ENCODE measurements at regions not wholly inside any gene's neighbourhood (a gene's known extent, or its start where the extent isn't known, plus 50 kb on each side); places are given as distances from the start of the nearest gene placed in this dataset.

DNA sequence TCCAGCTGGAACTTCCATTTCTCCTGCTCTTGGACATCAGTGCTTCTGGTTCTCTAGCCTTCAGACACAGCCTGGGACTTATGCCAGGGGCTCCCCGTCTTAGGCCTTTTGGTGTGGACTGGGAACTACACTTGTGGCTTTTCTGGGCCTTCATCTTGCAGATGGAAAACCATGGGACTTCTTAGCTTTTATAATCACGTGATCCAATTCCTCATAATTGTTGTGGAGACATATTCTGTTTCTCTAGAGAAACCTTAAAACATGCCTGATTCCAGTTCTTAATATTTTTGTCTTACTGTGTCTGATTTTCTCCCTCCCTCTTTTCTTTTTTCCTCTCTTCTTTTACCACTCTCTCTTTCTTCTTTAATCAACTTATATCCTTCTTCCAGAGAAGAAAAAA, 224.2 kb upstream of the FOXP2 start:
- no peak overlapping the region for H3K4me3 ChIP-seq (ENCODE audit: low read depth, low read length)
- DNase-seq (ENCODE audit: low read depth), result no peak
- TF ChIP-seq, protein P1, sequence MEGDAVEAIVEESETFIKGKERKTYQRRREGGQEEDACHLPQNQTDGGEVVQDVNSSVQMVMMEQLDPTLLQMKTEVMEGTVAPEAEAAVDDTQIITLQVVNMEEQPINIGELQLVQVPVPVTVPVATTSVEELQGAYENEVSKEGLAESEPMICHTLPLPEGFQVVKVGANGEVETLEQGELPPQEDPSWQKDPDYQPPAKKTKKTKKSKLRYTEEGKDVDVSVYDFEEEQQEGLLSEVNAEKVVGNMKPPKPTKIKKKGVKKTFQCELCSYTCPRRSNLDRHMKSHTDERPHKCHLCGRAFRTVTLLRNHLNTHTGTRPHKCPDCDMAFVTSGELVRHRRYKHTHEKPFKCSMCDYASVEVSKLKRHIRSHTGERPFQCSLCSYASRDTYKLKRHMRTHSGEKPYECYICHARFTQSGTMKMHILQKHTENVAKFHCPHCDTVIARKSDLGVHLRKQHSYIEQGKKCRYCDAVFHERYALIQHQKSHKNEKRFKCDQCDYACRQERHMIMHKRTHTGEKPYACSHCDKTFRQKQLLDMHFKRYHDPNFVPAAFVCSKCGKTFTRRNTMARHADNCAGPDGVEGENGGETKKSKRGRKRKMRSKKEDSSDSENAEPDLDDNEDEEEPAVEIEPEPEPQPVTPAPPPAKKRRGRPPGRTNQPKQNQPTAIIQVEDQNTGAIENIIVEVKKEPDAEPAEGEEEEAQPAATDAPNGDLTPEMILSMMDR (IDR thresholded peaks at IDR 0.05; ENCODE audit: insufficient read depth, low read depth, low read length), result no peak

DNA sequence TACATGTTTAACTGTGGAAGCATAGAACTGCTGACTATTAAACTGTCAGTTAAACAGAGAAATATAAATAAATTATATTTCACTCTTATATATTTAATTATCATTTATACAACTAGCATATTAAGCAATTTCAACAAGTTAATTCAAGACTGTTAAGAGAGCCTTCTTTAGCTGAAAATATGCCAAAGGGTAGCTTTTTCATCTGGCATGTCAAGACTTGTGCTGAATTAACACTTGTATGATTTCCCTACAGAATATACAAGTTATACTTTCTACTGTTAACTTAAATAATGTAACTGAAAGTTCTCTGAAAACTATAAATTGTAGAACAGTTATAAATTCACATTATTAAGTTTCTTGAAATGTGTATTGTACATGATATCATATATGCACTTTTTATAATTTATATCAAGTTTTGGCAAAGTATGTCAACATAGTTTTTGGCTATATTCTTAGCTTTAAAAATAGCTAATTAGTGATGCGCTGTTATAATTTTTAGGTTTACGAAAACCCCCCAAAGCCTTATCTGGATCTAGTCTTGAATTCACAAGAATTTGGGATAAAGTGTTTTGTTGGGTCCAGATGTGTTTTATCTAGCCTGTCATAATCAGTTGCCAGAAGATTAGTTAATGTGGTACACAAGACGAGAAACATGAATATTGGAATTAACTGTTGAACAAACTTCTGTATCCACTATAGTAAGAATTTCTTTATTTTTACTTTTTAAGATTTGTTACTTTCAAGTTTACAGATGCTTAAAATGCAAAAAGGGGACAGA, 231.1 kb upstream of the FOXP2 start:
- TF ChIP-seq, protein P1 (IDR thresholded peaks at IDR 0.05; ENCODE audit: insufficient read depth, low read depth, low read length), result no peak
- DNase-seq (ENCODE audit: low read depth), result no peak

DNA sequence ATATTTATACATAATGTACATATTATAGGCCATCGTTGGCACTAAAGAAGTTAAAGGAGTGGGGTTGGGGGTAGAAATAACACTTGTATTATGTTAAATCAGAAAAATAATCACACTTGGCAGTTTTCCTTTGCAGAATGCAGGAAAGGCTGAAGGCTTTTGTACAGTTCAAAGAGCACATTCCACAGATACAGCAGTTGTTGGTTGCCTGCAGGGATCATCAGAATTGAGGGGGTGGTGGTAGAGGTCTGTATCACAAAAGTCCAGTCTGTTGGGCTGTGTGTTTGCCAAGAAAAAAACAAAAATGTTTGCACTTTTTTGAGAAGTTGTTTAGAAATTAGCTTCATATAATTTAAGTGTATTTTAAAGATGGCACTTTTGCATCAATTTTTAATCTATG, 231.8 kb upstream of the FOXP2 start:
- TF ChIP-seq, protein P1 (IDR thresholded peaks at IDR 0.05; ENCODE audit: insufficient read depth, low read depth, low read length), result no peak
- no peak for DNase-seq (ENCODE audit: low read depth)
- no peak overlapping the region for H3K4me3 ChIP-seq (ENCODE audit: low read depth, low read length)

More for the DNA sequence above, 231.1 kb upstream of the FOXP2 start:
- H3K4me3 ChIP-seq (ENCODE audit: low read depth, low read length), result no peak overlapping the region

DNA sequence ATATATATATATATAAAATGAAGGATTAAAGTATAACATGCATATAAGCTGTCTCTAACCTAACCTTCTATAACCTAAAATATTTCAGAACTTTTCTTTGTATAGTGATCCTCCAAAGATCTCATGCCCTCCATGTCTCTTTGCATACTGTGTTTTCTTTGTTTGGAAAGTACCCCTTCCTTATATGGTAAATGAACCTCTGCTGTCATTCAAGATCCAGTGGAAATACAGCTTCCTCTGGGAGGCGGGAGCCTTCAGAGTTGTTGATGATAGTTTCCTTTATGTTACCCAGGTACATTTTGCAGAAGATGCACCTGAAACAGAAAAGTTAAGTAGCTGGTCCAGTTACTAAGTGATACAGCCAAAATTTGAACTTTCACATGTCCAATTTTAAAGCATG, 233.3 kb upstream of the FOXP2 start:
- TF ChIP-seq, protein P1 (IDR thresholded peaks at IDR 0.05; ENCODE audit: insufficient read depth, low read depth, low read length), result no peak
- no peak overlapping the region for H3K4me3 ChIP-seq (ENCODE audit: low read depth, low read length)
- DNase-seq (ENCODE audit: low read depth), result no peak

DNA sequence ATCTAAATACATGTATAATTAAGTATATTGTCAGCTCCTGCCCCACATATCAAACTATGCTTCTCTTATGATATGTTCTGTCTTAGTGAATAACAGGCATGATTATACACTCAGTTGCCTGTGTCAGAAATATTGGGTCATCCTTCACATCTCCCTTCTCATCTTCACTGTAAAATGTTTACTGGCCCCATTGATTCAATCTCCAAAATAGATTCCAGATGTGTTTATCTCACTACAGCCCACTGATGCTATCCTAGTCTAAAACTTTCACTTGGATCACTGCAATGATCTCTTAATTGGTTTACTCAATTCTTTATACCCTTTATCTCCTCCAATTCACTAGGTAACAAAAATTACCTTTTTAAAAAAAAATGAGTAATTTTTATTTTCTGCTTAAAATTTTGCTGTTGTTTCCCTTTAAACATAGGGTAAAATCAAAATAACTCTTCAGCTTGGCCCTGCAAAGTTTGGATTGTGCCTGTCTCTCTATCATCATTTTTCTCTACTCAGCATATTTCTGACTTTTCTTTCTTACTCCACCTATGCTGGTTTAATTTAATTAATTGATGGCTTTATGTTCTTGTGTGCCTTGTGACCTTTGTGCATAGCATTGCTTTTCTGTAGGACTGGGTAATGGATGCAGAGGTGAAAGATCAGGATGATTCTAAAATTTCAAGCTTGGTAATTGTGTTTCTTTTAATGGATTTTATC, 233.9 kb upstream of the FOXP2 start:
- H3K4me3 ChIP-seq (ENCODE audit: low read depth, low read length), result no peak overlapping the region
- no peak for DNase-seq (ENCODE audit: low read depth)
- TF ChIP-seq, protein P1 (IDR thresholded peaks at IDR 0.05; ENCODE audit: insufficient read depth, low read depth, low read length), result no peak

DNA sequence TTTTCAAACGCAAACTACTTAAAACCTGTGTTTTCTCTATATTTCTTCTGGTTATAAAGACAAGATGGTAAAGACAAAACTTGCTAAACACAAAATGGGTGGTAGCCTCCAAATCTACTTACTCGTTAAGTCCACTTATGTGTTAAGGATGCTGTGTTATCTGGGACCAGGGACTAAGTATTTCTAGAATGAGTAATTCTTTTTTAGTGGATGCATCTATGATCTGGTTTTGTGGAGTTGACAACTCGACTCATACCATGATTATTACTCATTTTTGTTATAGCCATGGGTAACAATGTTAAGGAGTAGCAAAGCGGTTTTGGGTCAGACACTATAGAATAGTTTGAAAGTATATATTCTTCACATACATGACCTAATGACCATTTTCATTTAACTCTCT, 239.5 kb upstream of the FOXP2 start:
- DNase-seq (ENCODE audit: low read depth), result no peak
- TF ChIP-seq, protein P1 (IDR thresholded peaks at IDR 0.05; ENCODE audit: insufficient read depth, low read depth, low read length), result no peak
- no peak overlapping the region for H3K4me3 ChIP-seq (ENCODE audit: low read depth, low read length)
